GM18909 (cell line): ENCODE measurements at regions not wholly inside any gene's neighbourhood (a gene's known extent, or its start where the extent isn't known, plus 50 kb on each side); places are given as distances from the start of the nearest gene placed in this dataset.

Experiments
- ATAC-seq: cut with Tn5 transposase; IDR thresholded peaks from one replicate; pipeline ENCODE4 v1.9.1; 2021; ENCODE audit warnings: mild to moderate bottlenecking; ENCODE audit not compliant: unreplicated experiment, poor library complexity

- no peak for ATAC-seq
These were observed 121.5 kb downstream of the PSMG1 start for GRCh38 chr21:39061766-39062165.

- no peak for ATAC-seq
These were observed 122.7 kb downstream of the PSMG1 start for GRCh38 chr21:39060485-39061083.

- no peak for ATAC-seq
These were observed 126.1 kb downstream of the PSMG1 start for GRCh38 chr21:39057121-39057520.

GRCh38 chr21:39056636-39057035 is 126.6 kb downstream of the PSMG1 start:
- no peak for ATAC-seq

GRCh38 chr21:39055167-39055767 is 128.0 kb downstream of the PSMG1 start:
- ATAC-seq = no peak

- ATAC-seq = no peak
These were observed 129.2 kb downstream of the PSMG1 start for GRCh38 chr21:39054066-39054465.

- ATAC-seq = no peak
These were observed 130.1 kb downstream of the PSMG1 start for GRCh38 chr21:39053126-39053525.

- ATAC-seq = no peak
These were observed 130.5 kb downstream of the PSMG1 start for GRCh38 chr21:39052718-39053117.

- ATAC-seq = no peak
These were observed 131.7 kb downstream of the PSMG1 start for GRCh38 chr21:39051588-39051949.

- ATAC-seq = no peak
These were observed 132.2 kb downstream of the PSMG1 start for GRCh38 chr21:39050841-39051587.

GRCh38 chr21:39048574-39048973 is 134.7 kb downstream of the PSMG1 start:
- no peak for ATAC-seq

GRCh38 chr21:39048064-39048463 is 135.2 kb downstream of the PSMG1 start:
- ATAC-seq = no peak

- no peak for ATAC-seq
These were observed 136.2 kb downstream of the PSMG1 start for GRCh38 chr21:39047046-39047445.

- no peak for ATAC-seq
These were observed 136.9 kb downstream of the PSMG1 start for GRCh38 chr21:39046236-39046916.

GRCh38 chr21:39041816-39042215 is 141.4 kb downstream of the PSMG1 start:
- ATAC-seq = no peak

GRCh38 chr21:39040494-39041110 is 142.6 kb downstream of the PSMG1 start:
- no peak for ATAC-seq

- no peak for ATAC-seq
These were observed 145.3 kb downstream of the PSMG1 start for GRCh38 chr21:39037807-39038405.

- ATAC-seq = no peak
These were observed 146.7 kb downstream of the PSMG1 start for GRCh38 chr21:39036581-39036980.

GRCh38 chr21:39034590-39035536 is 148.4 kb downstream of the PSMG1 start:
- ATAC-seq = no peak
